Panc1 (cell line): ENCODE measurements at regions not wholly inside any gene's neighbourhood (a gene's known extent, or its start where the extent isn't known, plus 50 kb on each side); places are given as distances from the start of the nearest gene placed in this dataset.

Experiments
- POLR2AphosphoS5 ChIP-seq: IDR thresholded peaks from 2 replicates; pipeline ENCODE4 v1.6.1; 2012; ENCODE audit warnings: mild to moderate bottlenecking, low read depth, low read length, moderate library complexity
- SIN3A ChIP-seq: IDR thresholded peaks from 2 replicates; pipeline ENCODE4 v1.6.1; 2012; ENCODE audit warnings: low read depth, mild to moderate bottlenecking, low read length, moderate library complexity, borderline replicate concordance; ENCODE audit not compliant: insufficient read depth
- TF ChIP-seq, protein P1 (sequence below): fragments of 450-650 bp; IDR thresholded peaks from 2 replicates; pipeline ENCODE4 v1.5.1; 2017; ENCODE audit warnings: mild to moderate bottlenecking
- TF ChIP-seq, protein P2 (sequence below), 2 experiments: IDR thresholded peaks; 2 replicates each; pipeline ENCODE4 v1.6.1; 2011 to 2012; ENCODE audit warnings: low read depth in 2 of 2, control low read depth in 1 of 2, low read length in 1 of 2, mild to moderate bottlenecking in 1 of 2, moderate library complexity in 1 of 2; ENCODE audit not compliant: insufficient read depth in 1 of 2

DNA sequence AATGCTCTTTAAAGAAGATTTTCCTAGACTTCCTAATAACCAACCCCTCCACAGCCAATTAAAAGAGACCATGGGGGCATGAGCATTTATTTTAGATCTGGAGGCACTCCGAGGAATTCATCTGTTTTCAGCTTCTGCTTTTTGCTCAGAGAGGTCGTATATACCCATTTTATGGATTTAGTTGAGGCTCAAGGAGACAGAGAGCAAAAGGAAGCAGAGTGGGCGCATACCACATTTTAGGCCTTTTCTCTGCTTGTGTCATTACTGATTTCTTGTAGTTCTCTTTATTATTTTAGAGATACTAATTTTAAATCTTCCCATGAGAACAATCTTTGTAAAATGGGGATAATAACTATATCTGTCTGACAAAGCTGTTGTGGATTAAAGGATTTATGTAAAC, 129.6 kb upstream of the IFNGR1 start:
- TF ChIP-seq, protein P1, sequence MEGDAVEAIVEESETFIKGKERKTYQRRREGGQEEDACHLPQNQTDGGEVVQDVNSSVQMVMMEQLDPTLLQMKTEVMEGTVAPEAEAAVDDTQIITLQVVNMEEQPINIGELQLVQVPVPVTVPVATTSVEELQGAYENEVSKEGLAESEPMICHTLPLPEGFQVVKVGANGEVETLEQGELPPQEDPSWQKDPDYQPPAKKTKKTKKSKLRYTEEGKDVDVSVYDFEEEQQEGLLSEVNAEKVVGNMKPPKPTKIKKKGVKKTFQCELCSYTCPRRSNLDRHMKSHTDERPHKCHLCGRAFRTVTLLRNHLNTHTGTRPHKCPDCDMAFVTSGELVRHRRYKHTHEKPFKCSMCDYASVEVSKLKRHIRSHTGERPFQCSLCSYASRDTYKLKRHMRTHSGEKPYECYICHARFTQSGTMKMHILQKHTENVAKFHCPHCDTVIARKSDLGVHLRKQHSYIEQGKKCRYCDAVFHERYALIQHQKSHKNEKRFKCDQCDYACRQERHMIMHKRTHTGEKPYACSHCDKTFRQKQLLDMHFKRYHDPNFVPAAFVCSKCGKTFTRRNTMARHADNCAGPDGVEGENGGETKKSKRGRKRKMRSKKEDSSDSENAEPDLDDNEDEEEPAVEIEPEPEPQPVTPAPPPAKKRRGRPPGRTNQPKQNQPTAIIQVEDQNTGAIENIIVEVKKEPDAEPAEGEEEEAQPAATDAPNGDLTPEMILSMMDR = no peak
- no peak for TF ChIP-seq POLR2AphosphoS5
- TF ChIP-seq, protein P2, sequence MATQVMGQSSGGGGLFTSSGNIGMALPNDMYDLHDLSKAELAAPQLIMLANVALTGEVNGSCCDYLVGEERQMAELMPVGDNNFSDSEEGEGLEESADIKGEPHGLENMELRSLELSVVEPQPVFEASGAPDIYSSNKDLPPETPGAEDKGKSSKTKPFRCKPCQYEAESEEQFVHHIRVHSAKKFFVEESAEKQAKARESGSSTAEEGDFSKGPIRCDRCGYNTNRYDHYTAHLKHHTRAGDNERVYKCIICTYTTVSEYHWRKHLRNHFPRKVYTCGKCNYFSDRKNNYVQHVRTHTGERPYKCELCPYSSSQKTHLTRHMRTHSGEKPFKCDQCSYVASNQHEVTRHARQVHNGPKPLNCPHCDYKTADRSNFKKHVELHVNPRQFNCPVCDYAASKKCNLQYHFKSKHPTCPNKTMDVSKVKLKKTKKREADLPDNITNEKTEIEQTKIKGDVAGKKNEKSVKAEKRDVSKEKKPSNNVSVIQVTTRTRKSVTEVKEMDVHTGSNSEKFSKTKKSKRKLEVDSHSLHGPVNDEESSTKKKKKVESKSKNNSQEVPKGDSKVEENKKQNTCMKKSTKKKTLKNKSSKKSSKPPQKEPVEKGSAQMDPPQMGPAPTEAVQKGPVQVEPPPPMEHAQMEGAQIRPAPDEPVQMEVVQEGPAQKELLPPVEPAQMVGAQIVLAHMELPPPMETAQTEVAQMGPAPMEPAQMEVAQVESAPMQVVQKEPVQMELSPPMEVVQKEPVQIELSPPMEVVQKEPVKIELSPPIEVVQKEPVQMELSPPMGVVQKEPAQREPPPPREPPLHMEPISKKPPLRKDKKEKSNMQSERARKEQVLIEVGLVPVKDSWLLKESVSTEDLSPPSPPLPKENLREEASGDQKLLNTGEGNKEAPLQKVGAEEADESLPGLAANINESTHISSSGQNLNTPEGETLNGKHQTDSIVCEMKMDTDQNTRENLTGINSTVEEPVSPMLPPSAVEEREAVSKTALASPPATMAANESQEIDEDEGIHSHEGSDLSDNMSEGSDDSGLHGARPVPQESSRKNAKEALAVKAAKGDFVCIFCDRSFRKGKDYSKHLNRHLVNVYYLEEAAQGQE (IDR thresholded peaks at IDR 0.05; ENCODE audit: insufficient read depth in 1 of 2, low read depth in 2 of 2, low read length in 1 of 2) = no peak
- TF ChIP-seq SIN3A = no peak
